NCI-H2196 treated with DMSO at 0.1 percent for 48 hours (cell line): ENCODE measurements at regions not wholly inside any gene's neighbourhood (a gene's known extent, or its start where the extent isn't known, plus 50 kb on each side); places are given as distances from the start of the nearest gene placed in this dataset.

Experiments used
- DNase-seq: peaks from one replicate; lab custom pipeline; 2025; ENCODE audit not compliant: unreplicated experiment; lab: John Stamatoyannopoulos, UW

- DNase-seq, result no peak
These were observed 50.5 kb upstream of the GUCY1A1 start for GRCh38 chr4:155616117-155616516.

DNA sequence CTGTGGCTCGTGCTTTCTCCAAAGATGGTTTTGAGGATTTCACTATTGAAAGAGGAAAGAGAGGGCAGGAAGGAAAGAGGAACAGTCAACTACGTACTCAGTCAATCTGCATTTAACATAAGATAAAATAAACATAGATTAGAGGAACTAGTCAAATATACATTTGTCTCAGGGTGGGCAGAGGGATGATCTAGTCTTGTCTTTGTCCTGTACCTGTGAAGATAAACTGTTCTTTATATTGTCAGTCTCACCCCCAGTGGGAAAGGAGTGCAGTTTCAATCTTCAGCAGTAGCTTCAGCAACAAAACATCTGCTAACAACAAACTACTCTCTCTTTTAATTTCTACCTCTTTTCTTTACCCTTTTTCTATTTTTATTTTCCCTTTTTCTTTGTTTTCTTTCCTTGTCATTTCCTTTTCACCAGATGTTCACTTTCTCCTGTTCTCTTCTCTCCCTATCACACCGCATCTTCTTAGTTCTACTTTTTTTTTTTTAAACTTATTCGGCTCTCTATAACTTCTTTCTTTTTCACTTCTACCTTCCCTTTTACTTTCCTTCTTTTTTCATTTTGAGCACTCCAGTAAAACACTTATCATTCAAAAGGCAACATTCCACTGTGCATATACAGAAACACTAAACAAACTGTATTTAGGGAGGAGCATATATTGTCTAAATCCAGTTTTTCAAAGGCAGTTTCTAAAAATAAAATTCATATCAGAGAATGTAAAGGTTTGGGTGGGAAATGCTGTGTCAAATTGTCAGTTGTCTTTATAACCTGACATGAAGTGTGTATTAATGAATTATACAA is 51.4 kb upstream of the GUCY1A1 start:
- DNase-seq, result no peak

DNA sequence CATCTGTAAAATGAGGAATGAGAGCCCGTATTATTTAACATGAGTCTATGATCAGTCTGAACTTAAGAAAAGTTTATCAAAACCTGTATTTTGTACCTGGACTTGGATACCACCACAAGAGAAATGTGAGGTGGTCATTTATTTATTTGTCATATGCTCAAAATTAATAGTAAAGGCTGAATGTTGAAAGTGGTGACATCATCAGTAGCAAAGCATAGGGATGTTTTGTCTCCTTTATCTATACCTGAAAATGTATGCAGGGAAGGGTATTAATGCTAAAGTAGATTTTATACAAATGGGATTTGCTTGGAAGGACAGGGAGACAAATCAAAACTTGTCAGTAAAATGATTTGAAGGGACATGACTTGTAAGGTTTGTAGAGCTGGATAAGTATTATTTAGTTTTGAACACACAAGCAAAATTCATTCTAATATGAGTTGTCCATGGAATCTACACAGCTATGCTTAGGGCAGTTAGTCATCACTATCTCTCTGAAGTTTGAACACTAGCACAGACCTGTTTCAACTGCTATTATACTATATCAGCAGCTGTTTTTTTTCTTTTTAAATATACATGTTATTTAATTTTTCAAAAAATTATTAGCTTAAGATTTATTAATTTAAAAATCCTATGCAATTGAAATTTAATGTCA is 52.4 kb upstream of the GUCY1A1 start:
- no peak for DNase-seq

- no peak for DNase-seq
These were observed 54.6 kb upstream of the GUCY1A1 start for GRCh38 chr4:155612074-155612473.

DNA sequence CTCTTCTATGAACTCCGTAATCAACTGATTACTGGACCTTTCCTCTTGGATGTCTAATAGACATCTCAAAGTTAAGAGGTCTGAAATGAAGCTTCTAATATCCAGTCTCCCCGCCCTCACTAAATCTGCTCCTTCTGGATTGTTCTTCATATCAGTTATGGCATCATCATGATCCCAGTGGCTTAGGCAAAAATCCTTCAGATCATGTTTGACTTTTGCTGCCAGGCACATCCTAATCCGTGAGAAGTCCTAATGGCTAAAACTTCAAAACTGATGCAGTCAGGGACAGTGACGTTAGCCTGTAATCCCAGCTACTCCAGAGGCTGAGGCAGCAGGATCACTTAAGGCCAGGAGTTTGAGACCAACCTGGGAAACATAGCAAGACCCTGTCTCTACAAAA is 55.1 kb upstream of the GUCY1A1 start:
- DNase-seq, result no peak

GRCh38 chr4:155610143-155610542 is 56.5 kb upstream of the GUCY1A1 start:
- DNase-seq, result no peak

DNA sequence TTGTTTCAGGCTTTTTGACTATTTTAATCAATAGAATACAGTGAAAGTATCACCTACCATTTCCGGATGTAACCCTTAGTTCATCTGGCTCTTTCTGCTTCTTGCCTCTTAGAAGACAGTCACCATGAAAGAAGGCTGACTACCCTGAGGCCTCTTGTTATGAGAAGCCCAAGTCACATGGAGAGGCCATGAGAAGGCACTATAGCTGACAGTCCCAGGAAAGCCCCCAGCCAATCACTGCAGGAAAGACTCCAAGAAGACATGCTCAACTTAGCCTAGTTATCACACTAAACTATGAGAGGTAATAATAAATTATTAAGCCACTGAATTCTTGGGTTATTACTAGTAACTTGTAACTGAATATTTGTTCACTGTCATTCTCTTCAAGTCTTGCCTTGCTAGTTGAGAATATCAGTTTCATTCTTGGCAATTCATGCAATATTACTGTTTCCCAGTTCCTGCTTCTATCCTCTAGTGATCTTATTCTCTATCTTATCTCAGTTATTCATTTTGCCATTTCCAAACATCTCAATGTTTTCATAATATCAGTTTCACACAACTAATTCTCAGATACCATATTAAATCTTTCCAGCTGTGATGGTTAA is 57.1 kb upstream of the GUCY1A1 start:
- DNase-seq, result no peak

- no peak for DNase-seq
These were observed 58.3 kb upstream of the GUCY1A1 start for GRCh38 chr4:155608225-155608885.

- no peak for DNase-seq
These were observed 59.2 kb upstream of the GUCY1A1 start for GRCh38 chr4:155607481-155607880.

DNA sequence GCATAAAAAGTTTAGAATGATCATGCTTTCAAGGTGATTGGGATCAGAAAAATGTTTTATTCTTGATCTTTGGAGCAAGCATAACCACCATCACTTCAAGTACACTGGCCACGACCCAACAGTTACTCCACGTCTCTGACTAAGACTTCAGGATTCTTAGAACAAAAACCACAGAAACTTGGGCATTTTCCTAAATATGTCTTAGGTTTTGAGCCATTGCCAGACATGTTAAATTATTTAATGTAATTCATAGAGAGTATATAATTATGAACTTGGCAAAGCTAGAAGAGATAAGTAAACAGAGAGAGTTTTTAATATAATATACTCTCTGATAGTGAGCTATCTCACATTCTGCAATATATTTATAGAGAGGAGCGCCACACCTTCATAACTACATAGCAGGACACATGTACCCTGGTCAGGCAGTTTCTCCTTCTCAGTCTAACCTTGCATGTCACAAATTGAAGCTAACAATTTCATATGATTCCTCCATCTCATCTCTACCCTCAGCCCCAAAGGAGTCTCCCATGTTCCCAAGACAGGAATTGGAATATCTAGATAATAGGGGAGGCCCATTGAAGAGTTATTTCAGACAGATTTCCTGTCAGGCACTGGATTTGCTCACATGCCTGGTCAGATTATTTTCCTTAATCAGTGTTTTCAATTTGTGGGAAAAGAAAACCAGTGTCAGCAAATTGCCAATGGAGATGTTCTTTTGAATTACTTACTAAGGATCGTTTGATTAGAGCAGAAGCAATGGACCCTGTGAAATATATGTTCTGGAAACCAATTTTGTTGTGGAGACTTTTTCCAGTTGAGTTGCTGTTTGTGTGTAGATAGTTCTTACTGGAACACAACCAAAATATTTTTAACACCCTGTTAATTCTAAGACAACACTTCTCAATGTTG is 61.7 kb upstream of the GUCY1A1 start:
- no peak for DNase-seq

DNA sequence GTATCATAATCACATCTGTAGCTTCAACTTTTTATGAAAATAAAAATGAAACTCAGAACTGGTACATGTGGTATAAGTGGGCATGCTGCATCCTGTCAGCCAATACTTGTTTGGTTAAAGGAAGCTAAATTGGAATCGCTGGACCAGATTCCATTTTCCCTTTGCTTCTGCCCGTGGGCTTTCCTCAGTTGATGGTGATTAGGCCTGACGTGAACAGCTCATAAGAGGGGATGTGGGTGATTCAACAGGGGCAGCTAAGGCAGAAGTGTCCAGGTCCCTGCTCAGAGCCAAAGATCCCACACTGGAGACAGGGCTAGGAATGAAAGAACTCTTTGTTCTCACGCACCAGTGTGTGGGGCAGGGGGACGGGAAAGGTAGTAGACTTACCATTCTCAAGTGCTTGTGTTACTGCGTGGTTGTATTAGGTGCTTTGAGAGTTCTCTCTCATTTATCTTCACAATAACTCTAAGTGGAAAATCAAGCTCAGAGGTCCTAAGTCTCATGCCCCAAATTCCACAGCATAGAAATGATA is 63.2 kb upstream of the GUCY1A1 start:
- DNase-seq, result no peak

- no peak for DNase-seq
These were observed 64.1 kb upstream of the GUCY1A1 start for GRCh38 chr4:155602351-155603140.

- no peak for DNase-seq
These were observed 66.4 kb upstream of the GUCY1A1 start for GRCh38 chr4:155600244-155600643.

- no peak for DNase-seq
These were observed 67.1 kb upstream of the GUCY1A1 start for GRCh38 chr4:155599596-155599995.

GRCh38 chr4:155599085-155599484 is 67.6 kb upstream of the GUCY1A1 start:
- DNase-seq, result no peak

- DNase-seq, result no peak
These were observed 68.7 kb upstream of the GUCY1A1 start for GRCh38 chr4:155597933-155598451.

GRCh38 chr4:155597281-155597680 is 69.4 kb upstream of the GUCY1A1 start:
- DNase-seq, result no peak

DNA sequence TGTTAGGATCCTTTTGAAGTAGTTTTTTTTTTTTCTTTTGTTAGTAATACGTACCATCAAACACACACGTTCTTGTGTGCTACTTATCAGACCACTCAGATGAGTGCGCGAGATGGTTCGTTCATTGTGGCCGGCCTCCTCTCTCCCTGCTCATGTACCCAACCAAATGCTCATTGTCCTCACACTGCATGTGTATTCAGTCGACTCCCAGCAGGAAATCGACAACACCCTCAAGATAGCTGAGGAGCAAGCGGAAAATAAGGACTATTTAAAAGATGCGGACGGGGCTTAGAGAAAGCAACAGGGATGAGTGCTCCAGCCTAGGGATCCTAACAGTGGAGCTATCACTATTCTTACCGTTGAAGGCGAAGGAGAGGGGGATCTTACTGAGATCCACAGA is 72.9 kb upstream of the GUCY1A1 start:
- no peak for DNase-seq

DNA sequence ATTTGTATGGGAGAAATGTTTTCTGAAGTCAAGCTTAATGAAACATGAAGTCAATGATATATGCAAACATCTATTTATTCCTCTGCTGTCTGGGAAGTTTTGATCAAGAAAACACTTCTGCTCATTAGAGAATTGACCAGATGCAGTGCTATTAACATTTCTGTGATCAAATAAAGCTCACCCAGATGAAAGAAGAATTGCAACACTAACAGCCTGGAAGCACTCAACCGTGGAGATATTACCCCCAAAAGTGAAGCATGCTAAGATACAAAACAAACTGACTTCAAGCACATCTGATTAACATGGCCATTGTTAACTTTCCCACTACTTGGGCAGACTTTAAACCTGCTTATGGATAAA is 73.7 kb upstream of the GUCY1A1 start:
- no peak for DNase-seq
